ENCODE measurements at regions not wholly inside any gene's neighbourhood (a gene's known extent, or its start where the extent isn't known, plus 50 kb on each side); places are given as distances from the start of the nearest gene placed in this dataset.

- no peak for DNase-seq
Observed at GRCh38 chr6:53974941-53975340, 136.3 kb upstream of the MLIP start.

GRCh38 chr6:53975941-53976615 is 135.2 kb upstream of the MLIP start:
- no peak for DNase-seq

GRCh38 chr6:53977551-53977950 is 133.7 kb upstream of the MLIP start:
- DNase-seq: no peak

DNA sequence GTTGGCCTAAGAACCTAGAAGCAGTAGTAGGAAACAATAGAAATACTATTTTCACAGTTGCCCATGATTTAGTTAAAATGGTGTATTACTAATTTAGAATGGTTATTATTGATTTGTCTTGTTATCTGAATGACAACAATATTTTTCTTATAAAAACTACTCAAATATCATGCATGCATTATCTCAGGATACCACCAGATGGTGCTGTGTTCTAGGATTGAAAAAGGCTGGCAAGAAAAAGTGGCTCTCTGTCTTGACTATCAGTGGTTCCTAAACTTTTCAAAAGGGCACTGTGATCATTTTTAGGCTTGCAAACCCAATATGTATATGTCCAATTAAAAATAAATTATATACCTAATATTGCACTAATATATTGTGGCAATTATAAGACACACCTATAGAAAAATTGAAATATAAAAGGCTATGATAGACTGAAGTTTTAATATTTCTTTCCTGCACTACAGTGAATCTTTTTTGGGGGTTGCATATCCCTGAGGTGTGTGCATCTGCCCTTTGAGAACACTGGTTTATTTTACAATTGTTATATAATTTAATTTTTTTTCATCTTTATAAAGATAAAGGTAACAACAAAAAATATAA is 131.7 kb upstream of the MLIP start:
- no peak for DNase-seq

GRCh38 chr6:53982366-53983050 is 128.7 kb upstream of the MLIP start:
- DNase-seq: no peak

DNA sequence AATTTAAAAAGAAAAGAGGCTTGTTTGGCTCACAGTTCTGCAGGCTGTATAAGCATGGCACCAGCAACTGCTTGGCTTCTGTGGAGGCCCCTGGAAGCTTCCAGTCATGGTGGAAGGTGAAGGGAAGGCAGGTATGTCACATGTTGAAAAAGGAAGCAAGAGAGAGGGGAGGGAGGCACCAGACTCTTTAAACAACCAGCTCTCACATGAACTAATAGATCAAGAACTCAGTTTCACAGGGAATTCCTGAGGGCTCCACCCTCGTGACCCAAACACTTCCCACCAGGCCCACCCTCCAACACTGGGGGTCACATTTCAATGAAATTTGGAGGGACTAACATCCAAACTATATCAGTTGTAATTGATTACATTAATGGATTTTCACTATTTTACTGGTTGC is 127.9 kb upstream of the MLIP start:
- no peak for DNase-seq

- DNase-seq: no peak
Observed at GRCh38 chr6:53984163-53984562, 127.1 kb upstream of the MLIP start.

DNA sequence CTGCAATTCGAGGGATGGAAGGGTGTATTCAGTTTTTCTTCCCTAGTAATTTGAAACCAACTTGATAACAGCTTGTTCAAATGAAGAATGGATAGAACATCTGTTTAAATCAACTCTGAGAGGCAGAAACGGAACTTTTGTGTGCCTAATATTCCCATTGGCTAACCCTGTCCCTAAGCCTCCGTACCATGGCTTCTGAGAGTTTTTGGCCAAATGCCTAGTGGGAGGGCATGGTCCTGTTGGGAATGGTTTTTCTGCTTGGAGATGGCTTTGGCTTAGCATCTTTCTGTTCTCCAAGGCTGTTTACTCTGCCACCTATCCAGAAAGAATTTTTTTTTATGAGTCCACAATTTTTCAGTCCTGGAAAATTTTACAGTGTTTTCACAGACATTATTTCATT is 126.7 kb upstream of the MLIP start:
- no peak for DNase-seq

DNA sequence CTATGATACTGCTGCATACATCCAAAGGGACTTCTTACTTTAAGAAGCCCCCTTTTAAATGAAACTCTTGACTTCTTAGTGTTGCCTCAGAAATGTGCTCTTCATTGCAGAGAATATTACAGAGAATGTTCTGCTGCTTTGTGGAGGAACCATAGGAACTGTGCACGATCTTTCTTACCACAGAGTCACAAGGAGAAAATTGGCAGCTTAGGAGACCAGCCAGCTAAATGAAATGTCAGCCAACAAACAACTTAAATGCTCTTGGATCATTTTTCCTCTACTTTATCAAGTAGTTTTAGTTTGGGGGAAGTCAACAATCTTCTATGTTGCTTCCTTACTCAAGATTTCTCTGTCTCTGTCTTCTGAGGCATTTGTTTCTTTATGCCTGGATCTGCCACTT is 125.9 kb upstream of the MLIP start:
- no peak for DNase-seq

DNA sequence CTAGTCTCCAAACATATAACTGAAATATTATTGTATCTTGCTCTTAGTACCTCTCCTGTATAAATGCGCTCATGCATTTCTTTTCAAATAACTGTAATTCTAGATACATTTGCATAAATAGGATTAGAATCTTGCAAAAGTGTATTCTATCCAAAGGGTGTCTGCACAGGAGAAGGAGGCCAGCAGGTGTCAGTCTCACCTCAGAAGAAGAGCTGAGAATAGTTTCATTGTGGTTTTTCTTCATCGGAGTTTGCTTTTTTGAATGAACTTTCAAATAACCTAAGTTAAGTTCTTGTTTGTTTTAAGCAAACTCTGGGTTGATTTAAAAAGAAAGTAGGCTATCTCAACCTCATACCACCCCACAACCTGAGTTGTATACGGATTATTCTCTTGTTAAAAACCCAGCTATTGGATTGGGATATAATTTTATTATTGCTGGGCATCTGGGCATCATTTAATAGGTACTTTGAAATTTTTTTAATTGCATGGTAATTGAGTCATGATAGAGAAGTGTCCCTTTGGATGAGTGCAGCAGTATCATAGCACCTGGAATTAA is 125.0 kb upstream of the MLIP start:
- no peak for DNase-seq

GRCh38 chr6:53986721-53987521 is 124.3 kb upstream of the MLIP start:
- DNase-seq: no peak

GRCh38 chr6:53987522-53987888 is 123.7 kb upstream of the MLIP start:
- DNase-seq: no peak

DNA sequence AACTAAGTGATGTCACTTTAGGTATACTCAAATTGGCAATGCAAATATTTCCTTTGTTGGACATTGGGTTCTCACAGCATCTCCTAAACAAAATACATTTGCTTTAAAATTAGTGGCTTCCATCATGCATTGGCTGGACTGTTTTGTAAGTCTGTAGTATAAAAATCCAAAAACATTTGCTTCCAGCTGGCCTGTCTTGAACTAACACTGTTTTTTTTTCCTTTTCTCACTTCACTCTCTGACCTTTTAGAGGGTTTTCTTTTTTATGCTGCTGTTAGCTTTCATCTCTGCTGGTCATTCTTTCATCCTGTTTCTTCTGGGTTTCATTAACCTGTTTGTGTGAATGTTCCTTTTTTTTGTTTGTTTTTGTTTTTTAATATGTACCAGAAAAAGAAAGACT is 121.7 kb upstream of the MLIP start:
- no peak for DNase-seq

GRCh38 chr6:53992522-53992921 is 118.7 kb upstream of the MLIP start:
- DNase-seq: no peak

- no peak for DNase-seq
Observed at GRCh38 chr6:53994201-53994600, 117.0 kb upstream of the MLIP start.

DNA sequence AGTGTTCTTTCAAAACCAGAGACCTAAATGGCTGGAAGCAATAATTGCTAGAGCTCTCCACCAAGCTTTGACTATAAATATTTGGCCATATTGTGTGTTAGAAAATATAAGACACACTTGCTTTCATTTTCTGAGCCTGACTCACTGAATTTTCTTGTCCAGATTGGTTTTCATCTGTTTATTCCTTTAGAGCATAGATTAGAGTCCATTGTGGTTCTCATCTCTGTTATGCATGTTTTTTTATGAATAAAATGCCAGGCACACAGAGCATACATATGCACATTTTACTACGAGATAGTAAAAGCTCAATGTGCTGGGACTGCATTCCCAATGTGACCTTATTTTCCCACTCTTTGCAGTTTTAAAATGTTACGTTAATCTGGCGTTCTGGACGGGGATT is 115.3 kb upstream of the MLIP start:
- no peak for DNase-seq

- no peak for DNase-seq
Observed at GRCh38 chr6:53998303-53998702, 112.9 kb upstream of the MLIP start.

DNA sequence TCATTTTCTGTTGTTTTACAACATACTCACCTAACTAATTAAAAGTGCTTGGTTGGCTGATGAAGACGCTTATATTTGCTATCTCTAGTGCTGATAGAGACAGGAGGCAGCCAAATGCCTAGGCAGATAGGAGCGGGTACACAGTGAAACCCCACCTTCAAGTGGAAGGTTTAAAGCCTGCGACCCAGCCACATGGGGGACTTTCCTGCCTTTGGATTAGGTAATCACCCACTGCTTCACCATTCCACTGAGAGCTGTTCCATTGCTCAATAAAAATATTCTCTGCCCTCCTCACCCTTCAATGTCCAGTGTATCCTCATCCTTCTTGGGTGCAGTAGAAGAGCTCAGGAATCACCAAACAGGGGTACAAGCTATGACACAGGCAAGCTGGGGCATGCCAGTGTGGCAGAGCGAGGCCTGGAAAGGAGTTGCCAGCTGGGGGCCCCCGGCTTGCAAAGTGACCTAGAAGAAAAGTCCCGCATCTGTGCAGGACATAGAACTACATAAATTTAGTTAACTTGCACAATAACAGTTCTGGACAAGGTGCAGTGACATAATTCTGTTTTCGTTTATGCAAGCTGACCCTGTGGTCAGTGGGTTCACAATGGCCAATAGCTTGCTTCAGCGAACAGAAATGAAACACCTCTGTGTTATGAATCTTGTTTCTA is 112.0 kb upstream of the MLIP start:
- DNase-seq: no peak

GRCh38 chr6:54002116-54002515 is 109.1 kb upstream of the MLIP start:
- DNase-seq: no peak

- no peak for DNase-seq
Observed at GRCh38 chr6:54003316-54003715, 107.9 kb upstream of the MLIP start.

- no peak for DNase-seq
Observed at GRCh38 chr6:54008589-54008988, 102.7 kb upstream of the MLIP start.

GRCh38 chr6:54009052-54009654 is 102.1 kb upstream of the MLIP start:
- no peak for DNase-seq

Measured in NCI-H187 treated with DMSO at 0.1 percent for 48 hours (cell line).